Suprapubic skin (tissue), 4 donors: ENCODE measurements at regions not wholly inside any gene's neighbourhood (a gene's known extent, or its start where the extent isn't known, plus 50 kb on each side); places are given as distances from the start of the nearest gene placed in this dataset.
"Not testable (repeated sequence)": the region's sequence is repeated elsewhere in the genome, so short reads cannot be mapped to it uniquely, and the experiment has no call there.

ENCODE experiments used
- EP300 ChIP-seq: sonication (generic); formaldehyde crosslinking; IDR thresholded peaks from one replicate; pipeline ENCODE4 v1.6.1; 2017; ENCODE audit warnings: antibody characterized with exemption
- POLR2A ChIP-seq, 2 donors: fragments of 450-650 bp; IDR thresholded peaks; one replicate each; pipeline ENCODE4 v1.6.1; 2017; ENCODE audit warnings: antibody characterized with exemption in 2 of 2, mild to moderate bottlenecking in 2 of 2, moderate library complexity in 2 of 2
- POLR2AphosphoS5 ChIP-seq, 3 donors: sonication (generic); formaldehyde crosslinking; IDR thresholded peaks; one replicate each; pipeline ENCODE4 v1.6.1; 2017; ENCODE audit warnings: antibody characterized with exemption in 3 of 3
- TF ChIP-seq, protein P1 (sequence below), 2 donors: fragments of 200-600 bp in 1 of 2; fragments of 450-650 bp in 1 of 2; sonication (generic) in 1 of 2; IDR thresholded peaks; one replicate each; pipeline ENCODE4 v1.5.1; 2016 to 2019; ENCODE audit warnings: antibody characterized with exemption in 2 of 2, mild to moderate bottlenecking in 1 of 2, moderate library complexity in 1 of 2

GRCh38 chr9:65386191-65386590, 101.2 kb upstream of the FOXD4L5 start:
- TF ChIP-seq, protein P1, sequence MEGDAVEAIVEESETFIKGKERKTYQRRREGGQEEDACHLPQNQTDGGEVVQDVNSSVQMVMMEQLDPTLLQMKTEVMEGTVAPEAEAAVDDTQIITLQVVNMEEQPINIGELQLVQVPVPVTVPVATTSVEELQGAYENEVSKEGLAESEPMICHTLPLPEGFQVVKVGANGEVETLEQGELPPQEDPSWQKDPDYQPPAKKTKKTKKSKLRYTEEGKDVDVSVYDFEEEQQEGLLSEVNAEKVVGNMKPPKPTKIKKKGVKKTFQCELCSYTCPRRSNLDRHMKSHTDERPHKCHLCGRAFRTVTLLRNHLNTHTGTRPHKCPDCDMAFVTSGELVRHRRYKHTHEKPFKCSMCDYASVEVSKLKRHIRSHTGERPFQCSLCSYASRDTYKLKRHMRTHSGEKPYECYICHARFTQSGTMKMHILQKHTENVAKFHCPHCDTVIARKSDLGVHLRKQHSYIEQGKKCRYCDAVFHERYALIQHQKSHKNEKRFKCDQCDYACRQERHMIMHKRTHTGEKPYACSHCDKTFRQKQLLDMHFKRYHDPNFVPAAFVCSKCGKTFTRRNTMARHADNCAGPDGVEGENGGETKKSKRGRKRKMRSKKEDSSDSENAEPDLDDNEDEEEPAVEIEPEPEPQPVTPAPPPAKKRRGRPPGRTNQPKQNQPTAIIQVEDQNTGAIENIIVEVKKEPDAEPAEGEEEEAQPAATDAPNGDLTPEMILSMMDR (IDR thresholded peaks at IDR 0.05) = not testable (repeated sequence)
- TF ChIP-seq POLR2A (IDR thresholded peaks at IDR 0.05); EP300; POLR2AphosphoS5 (IDR thresholded peaks at IDR 0.05): not testable (repeated sequence)
